Mesenchymal stem cell (in vitro differentiated cells and primary cell): ENCODE measurements at regions not wholly inside any gene's neighbourhood (a gene's known extent, or its start where the extent isn't known, plus 50 kb on each side); places are given as distances from the start of the nearest gene placed in this dataset.
A peak's percentile ranks its signal among the peaks of the same experiment; 100 is the strongest.

Experiments used
- DNase-seq: peaks from one replicate; pipeline ENCODE4 v3.0.0-alpha.2; 2013
- H2AFZ ChIP-seq: one replicate; pipeline ENCODE4 v1.6.1; 2013; ENCODE audit warnings: low read depth, mild to moderate bottlenecking, control low read depth, inconsistent platforms, low read length, moderate library complexity
- H2AK5ac ChIP-seq: 2 replicates; pipeline ENCODE4 v1.6.1; 2013; ENCODE audit warnings: low read length, moderate library complexity, mild to moderate bottlenecking, inconsistent platforms; ENCODE audit not compliant: severe bottlenecking
- H2BK120ac ChIP-seq: one replicate; pipeline ENCODE4 v1.6.1; 2013; ENCODE audit warnings: low read depth, mild to moderate bottlenecking, inconsistent platforms, low read length, moderate library complexity
- H2BK12ac ChIP-seq, 2 experiments: one replicate each; pipeline ENCODE4 v1.6.1; 2013; ENCODE audit warnings: inconsistent platforms in 2 of 2, low read length in 2 of 2, mild to moderate bottlenecking in 2 of 2, moderate library complexity in 2 of 2, control low read depth in 1 of 2
- H2BK15ac ChIP-seq: one replicate; pipeline ENCODE4 v1.6.1; 2013; ENCODE audit warnings: mild to moderate bottlenecking, low read depth, inconsistent platforms; ENCODE audit not compliant: poor library complexity, severe bottlenecking
- H2BK5ac ChIP-seq: 2 replicates; pipeline ENCODE4 v1.6.1; 2013; ENCODE audit warnings: low read depth, mild to moderate bottlenecking, low read length, control low read depth, inconsistent platforms; ENCODE audit not compliant: poor library complexity, severe bottlenecking
- H3K14ac ChIP-seq, 2 experiments: one replicate each; pipeline ENCODE4 v1.6.1; 2013; ENCODE audit warnings: inconsistent platforms in 2 of 2, low read length in 2 of 2, control low read depth in 1 of 2, mild to moderate bottlenecking in 1 of 2, moderate library complexity in 1 of 2
- H3K18ac ChIP-seq, 2 experiments: one replicate each; pipeline ENCODE4 v1.6.1; 2013; ENCODE audit warnings: inconsistent platforms in 2 of 2, low read length in 2 of 2, control low read depth in 1 of 2, low read depth in 1 of 2, mild to moderate bottlenecking in 1 of 2
- H3K23ac ChIP-seq, 2 experiments: one replicate each; pipeline ENCODE4 v1.6.1; 2013; ENCODE audit warnings: inconsistent platforms in 2 of 2, low read length in 2 of 2, mild to moderate bottlenecking in 2 of 2, moderate library complexity in 2 of 2, control low read depth in 1 of 2
- H3K27ac ChIP-seq: 2 replicates; pipeline ENCODE4 v1.5.1; 2013; ENCODE audit warnings: mild to moderate bottlenecking, moderate library complexity, low read length, control low read depth, inconsistent platforms; ENCODE audit not compliant: poor library complexity, severe bottlenecking
- H3K27me3 ChIP-seq, 2 experiments: 2 replicates each; pipeline versions ENCODE4 v1.6.1 to v1.7.0; 2013; ENCODE audit warnings: low read length in 2 of 2, mild to moderate bottlenecking in 2 of 2, moderate library complexity in 2 of 2, control low read depth in 1 of 2, inconsistent platforms in 1 of 2; ENCODE audit not compliant: control insufficient read depth in 1 of 2, insufficient read depth in 1 of 2
- H3K36me3 ChIP-seq, 2 experiments: 2 replicates each; pipeline versions ENCODE4 v1.6.1 to v1.7.0; 2013; ENCODE audit warnings: low read length in 2 of 2, control low read depth in 1 of 2, inconsistent platforms in 1 of 2, low read depth in 1 of 2, mild to moderate bottlenecking in 1 of 2; ENCODE audit not compliant: insufficient read depth in 2 of 2, control insufficient read depth in 1 of 2
- H3K4ac ChIP-seq, 2 experiments: one replicate each; pipeline ENCODE4 v1.6.1; 2013; ENCODE audit warnings: inconsistent platforms in 2 of 2, low read length in 2 of 2, mild to moderate bottlenecking in 2 of 2, moderate library complexity in 2 of 2, control low read depth in 1 of 2, low read depth in 1 of 2
- H3K4me1 ChIP-seq: 2 replicates; pipeline ENCODE4 v1.6.1; 2013; ENCODE audit warnings: low read depth, low read length, control low read depth; ENCODE audit not compliant: control insufficient read depth, insufficient read depth
- H3K4me2 ChIP-seq: 2 replicates; pipeline ENCODE4 v1.6.1; 2013; ENCODE audit warnings: low read length, mild to moderate bottlenecking, inconsistent platforms; ENCODE audit not compliant: poor library complexity, severe bottlenecking
- H3K4me3 ChIP-seq, 2 experiments: 2 replicates each; pipeline versions ENCODE4 v1.5.1 to v1.7.0; 2013; ENCODE audit warnings: low read length in 2 of 2, mild to moderate bottlenecking in 2 of 2, control low read depth in 1 of 2, low read depth in 1 of 2; ENCODE audit not compliant: insufficient read depth in 1 of 2
- H3K79me1 ChIP-seq: replicated peaks from 2 replicates; pipeline ENCODE4 v1.6.1; 2013; ENCODE audit warnings: mild to moderate bottlenecking, control low read depth, low read length, inconsistent platforms; ENCODE audit not compliant: poor library complexity, severe bottlenecking
- H3K9ac ChIP-seq: 2 replicates; pipeline ENCODE4 v1.7.0; 2013; ENCODE audit warnings: mild to moderate bottlenecking, low read length, moderate library complexity
- H3K9me3 ChIP-seq: 2 replicates; pipeline ENCODE4 v1.7.0; 2013; ENCODE audit warnings: mild to moderate bottlenecking, low read length; ENCODE audit not compliant: control insufficient read depth
- H4K8ac ChIP-seq: one replicate; pipeline ENCODE4 v1.6.1; 2013; ENCODE audit warnings: inconsistent platforms, mild to moderate bottlenecking, low read length, moderate library complexity
- H4K91ac ChIP-seq: one replicate; pipeline ENCODE4 v1.6.1; 2013; ENCODE audit warnings: mild to moderate bottlenecking, low read length, inconsistent platforms
- WGBS: methylation state at CpG from one replicate; pipeline ENCODE4 v1.1.7; 2013; ENCODE audit warnings: mixed read lengths; 5-methylcytosine and 5-hydroxymethylcytosine counted together

DNA sequence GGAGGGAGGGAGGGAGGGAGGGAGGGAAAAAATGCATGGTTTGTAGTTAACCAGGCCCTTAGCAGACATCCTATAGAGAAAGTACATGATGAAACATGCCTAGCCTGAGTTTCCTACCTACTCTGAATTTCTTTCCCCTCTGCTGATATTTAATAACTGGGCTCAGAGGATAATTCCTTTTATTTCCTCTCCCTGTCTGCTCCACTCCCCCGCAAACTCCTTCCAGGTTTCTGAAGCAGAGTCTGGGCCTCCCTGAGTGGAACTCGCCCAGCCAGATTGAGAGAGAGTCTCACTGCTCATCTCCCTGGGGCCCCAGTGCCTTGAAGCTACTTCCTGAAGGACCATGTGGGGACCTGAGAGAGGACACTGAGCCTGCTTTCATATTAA is 111.9 kb upstream of the SLC44A3 start:
- 97% methylated on average over 2 of the region's 2 CpGs for WGBS

DNA sequence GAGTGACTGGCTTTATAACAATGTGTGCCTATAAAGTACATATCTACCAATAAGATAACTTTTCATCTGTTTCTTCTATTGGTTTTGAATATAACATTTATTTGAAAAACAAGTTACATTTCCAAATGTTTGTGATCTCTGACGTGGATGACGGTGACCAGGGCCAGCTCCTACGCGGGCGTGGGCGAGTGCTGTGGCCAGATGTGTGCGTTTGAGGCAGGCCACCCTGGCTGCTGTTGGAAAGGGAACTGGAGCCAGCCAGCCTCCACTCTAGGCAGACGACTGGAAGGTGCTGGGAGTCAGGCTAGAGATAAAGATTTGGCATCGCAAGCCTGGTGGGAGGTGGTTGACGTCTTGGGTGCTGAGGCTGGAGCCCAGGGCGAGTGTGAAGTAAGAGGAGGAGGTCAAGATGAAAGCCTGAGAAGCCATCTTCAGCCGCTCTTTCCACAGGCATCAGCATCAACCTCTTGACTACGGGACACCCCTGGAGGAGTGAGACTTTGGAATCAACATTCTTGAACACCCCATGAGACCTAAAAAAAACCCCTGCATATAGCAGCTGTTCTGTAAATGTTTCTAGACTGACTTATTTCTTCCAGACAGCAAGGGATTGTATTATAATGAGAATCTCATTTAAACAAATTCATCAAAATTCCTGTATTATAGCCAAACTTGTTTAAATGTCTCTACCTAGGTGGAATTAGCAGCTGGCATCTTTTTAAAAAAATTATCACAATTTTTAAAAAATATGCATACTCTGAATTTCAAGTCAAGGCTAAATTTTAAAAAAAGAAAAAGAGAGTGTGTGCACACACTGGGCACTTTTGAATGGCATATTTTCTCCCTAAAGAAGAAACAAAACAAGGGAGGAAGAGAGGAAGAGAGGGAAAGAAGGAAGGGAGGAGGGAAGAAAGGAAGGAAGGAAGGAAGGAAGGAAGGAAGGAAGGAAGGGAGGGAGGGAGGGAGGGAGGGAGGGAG is 112.5 kb upstream of the SLC44A3 start:
- no peaks in the 10 kb centered on the region for H3K9me3 ChIP-seq
- no peak overlapping the region for H2AFZ ChIP-seq
- H3K36me3 ChIP-seq: no peaks in the 10 kb centered on the region
- peak overlapping the region; percentile 82 to 98 for H2BK12ac ChIP-seq
- no peak overlapping the region for H3K23ac ChIP-seq
- H3K4me3 ChIP-seq: no peak overlapping the region
- H2BK15ac ChIP-seq: peak overlapping the region; percentile 78
- H3K4me2 ChIP-seq: no peak overlapping the region
- H3K4ac ChIP-seq: peak overlapping the region in 1 of 2 experiments; percentile 43
- H3K27me3 ChIP-seq: no peaks in the 10 kb centered on the region
- H3K4me1 ChIP-seq: peaks cover 11% of the 10 kb centered on the region
- peak overlapping the region; percentile 62 for H4K8ac ChIP-seq
- no peak overlapping the region for H2AK5ac ChIP-seq
- WGBS: 82% methylated on average over 13 of the region's 13 CpGs
- peak overlapping the region; percentile 75 to 85 for H3K18ac ChIP-seq
- H3K27ac ChIP-seq: no peak overlapping the region
- DNase-seq: no peak
- no peaks in the 10 kb centered on the region for H3K79me1 ChIP-seq
- peak overlapping the region; percentile 16 for H3K9ac ChIP-seq
- no peak overlapping the region for H2BK120ac ChIP-seq
- H3K14ac ChIP-seq: no peak overlapping the region
- no peak overlapping the region for H2BK5ac ChIP-seq
- peak overlapping the region; percentile 90 for H4K91ac ChIP-seq

More for the DNA sequence above, 111.9 kb upstream of the SLC44A3 start:
- Histone ChIP-seq H3K27me3 (no peaks in the 10 kb centered on the region), H3K14ac (peak overlapping the region in 1 of 2 experiments; percentile 29), H3K4me3 (no peak overlapping the region), H3K27ac (no peak overlapping the region), H2BK5ac (no peak overlapping the region), H2BK120ac (peak overlapping the region; percentile 71), H3K4me2 (no peak overlapping the region), H4K91ac (peak overlapping the region; percentile 87), H3K9me3 (no peaks in the 10 kb centered on the region), H2AK5ac (no peak overlapping the region), H2BK15ac (no peak overlapping the region), H4K8ac (peak overlapping the region; percentile 20), H3K4me1 (peaks cover 11% of the 10 kb centered on the region), H3K4ac (peak overlapping the region; percentile 7 to 92), H3K79me1 (no peaks in the 10 kb centered on the region), H3K36me3 (no peaks in the 10 kb centered on the region), H2BK12ac (peak overlapping the region; percentile 15 to 16), H2AFZ (no peak overlapping the region), H3K23ac (no peak overlapping the region), H3K9ac (no peak overlapping the region), H3K18ac (peak overlapping the region; percentile 59 to 71)
- DNase-seq: no peak

DNA sequence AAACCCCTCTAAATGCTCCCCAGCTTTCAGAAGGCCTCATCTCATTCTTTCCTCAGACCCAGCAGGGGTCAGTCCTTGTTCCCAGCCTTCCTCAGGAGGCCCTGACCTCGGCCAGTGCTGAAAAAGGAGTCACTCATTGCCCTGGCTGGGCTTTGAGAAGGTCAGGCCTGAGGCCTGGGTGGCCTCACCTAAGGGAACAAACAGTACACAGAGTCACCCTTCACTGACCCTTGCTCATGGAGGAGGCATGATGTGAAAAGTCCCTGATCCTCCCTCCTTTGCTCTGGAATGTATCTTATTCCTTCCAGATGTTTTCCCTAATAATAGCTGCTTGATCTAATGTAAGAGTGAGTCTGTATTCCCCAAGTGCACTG is 117.7 kb upstream of the SLC44A3 start:
- H3K4ac ChIP-seq: peak overlapping the region in 1 of 2 experiments; percentile 97
- 42% methylated on average over 1 of the region's 1 CpG for WGBS
- no peak overlapping the region for H2AFZ ChIP-seq
- peak overlapping the region in 1 of 2 experiments; percentile 30 for H3K14ac ChIP-seq
- H2BK120ac ChIP-seq: peak overlapping the region; percentile 55
- H4K91ac ChIP-seq: peak overlapping the region; percentile 88
- peak overlapping the region; percentile 22 for H3K27ac ChIP-seq
- H3K4me2 ChIP-seq: no peak overlapping the region
- H3K27me3 ChIP-seq: no peaks in the 10 kb centered on the region
- no peak overlapping the region for H2BK5ac ChIP-seq
- DNase-seq: peak; percentile 29
- peak overlapping the region; percentile 9 for H2AK5ac ChIP-seq
- H3K4me1 ChIP-seq: peaks cover 11% of the 10 kb centered on the region
- H3K79me1 ChIP-seq: no peaks in the 10 kb centered on the region
- H3K36me3 ChIP-seq: no peaks in the 10 kb centered on the region
- H2BK12ac ChIP-seq: peak overlapping the region; percentile 46 to 69
- no peaks in the 10 kb centered on the region for H3K9me3 ChIP-seq
- no peak overlapping the region for H3K23ac ChIP-seq
- H3K9ac ChIP-seq: peak overlapping the region; percentile 72
- H2BK15ac ChIP-seq: no peak overlapping the region
- peak overlapping the region; percentile 88 for H4K8ac ChIP-seq
- peak overlapping the region; percentile 76 to 94 for H3K18ac ChIP-seq
- peak overlapping the region in 1 of 2 experiments; percentile 40 for H3K4me3 ChIP-seq

DNA sequence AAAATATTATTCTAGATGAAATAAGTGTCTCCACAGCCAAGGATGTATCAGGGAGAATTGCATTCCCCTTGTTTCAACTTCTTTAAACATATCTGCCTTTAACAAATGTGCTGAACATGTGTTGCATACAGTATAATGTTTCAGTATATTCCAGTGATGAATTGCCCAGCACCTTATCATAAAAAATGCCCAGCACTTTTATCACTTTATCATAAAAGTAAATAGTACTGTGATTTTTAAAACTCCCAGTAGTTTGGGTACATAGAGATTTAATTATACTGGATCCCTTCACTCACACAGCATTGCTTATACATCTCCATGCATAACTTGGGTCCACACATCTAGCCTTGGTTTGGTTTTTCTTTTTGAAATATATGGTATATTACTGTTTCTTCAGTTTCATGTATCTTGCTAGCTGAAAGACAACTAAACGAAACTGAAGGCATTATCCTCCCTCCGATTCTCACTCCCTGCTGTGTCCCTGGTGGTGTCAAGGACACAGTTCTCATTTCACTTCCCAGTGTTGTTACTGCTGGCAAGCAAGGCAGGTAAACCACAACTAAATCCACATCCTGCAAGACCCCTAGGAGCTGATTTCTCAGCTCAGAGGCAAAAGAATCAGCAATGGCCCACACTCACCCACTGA is 118.2 kb upstream of the SLC44A3 start:
- H2BK12ac ChIP-seq: peak overlapping the region; percentile 46 to 69
- no peaks in the 10 kb centered on the region for H3K9me3 ChIP-seq
- no peak overlapping the region for H3K14ac ChIP-seq
- H3K27ac ChIP-seq: peak overlapping the region; percentile 22
- no peak for DNase-seq
- no peaks in the 10 kb centered on the region for H3K27me3 ChIP-seq
- no peak overlapping the region for H2AFZ ChIP-seq
- WGBS: 77% methylated on average over 2 of the region's 2 CpGs
- H3K4me2 ChIP-seq: no peak overlapping the region
- no peaks in the 10 kb centered on the region for H3K79me1 ChIP-seq
- H3K23ac ChIP-seq: no peak overlapping the region
- H3K18ac ChIP-seq: peak overlapping the region; percentile 76 to 94
- peak overlapping the region in 1 of 2 experiments; percentile 40 for H3K4me3 ChIP-seq
- peak overlapping the region in 1 of 2 experiments; percentile 97 for H3K4ac ChIP-seq
- no peak overlapping the region for H2BK5ac ChIP-seq
- H3K9ac ChIP-seq: peak overlapping the region; percentile 72
- H4K8ac ChIP-seq: peak overlapping the region; percentile 88
- H3K36me3 ChIP-seq: no peaks in the 10 kb centered on the region
- peaks cover 9% of the 10 kb centered on the region for H3K4me1 ChIP-seq
- H2AK5ac ChIP-seq: peak overlapping the region; percentile 9
- no peak overlapping the region for H2BK15ac ChIP-seq
- H4K91ac ChIP-seq: peak overlapping the region; percentile 88
- peak overlapping the region; percentile 55 for H2BK120ac ChIP-seq
